ENCODE measurements at regions not wholly inside any gene's neighbourhood (a gene's known extent, or its start where the extent isn't known, plus 50 kb on each side); places are given as distances from the start of the nearest gene placed in this dataset.

- DNase-seq, result no peak
- no peak overlapping the region for H3K27ac Mint-ChIP-seq
- ATAC-seq (ENCODE audit: poor library complexity), result no peak
- Histone ChIP-seq H3K4me3 (ENCODE audit: low read length) (no peak overlapping the region), H3K36me3 (ENCODE audit: insufficient read depth, low read length) (no peaks in the 10 kb centered on the region), H3K9me3 (ENCODE audit: control insufficient read depth in 1 of 2, insufficient read depth in 1 of 2, low read length in 2 of 2) (no peaks in the 10 kb centered on the region), H3K4me1 (ENCODE audit: insufficient read depth, low read length) (no peaks in the 10 kb centered on the region), H3K27ac (ENCODE audit: low read depth in 1 of 2, low read length in 2 of 2) (no peak overlapping the region), H3K27me3 (ENCODE audit: control insufficient read depth in 1 of 2, insufficient read depth in 2 of 2, low read length in 2 of 2) (no peaks in the 10 kb centered on the region)
- no peak for TF ChIP-seq CTCF (IDR thresholded peaks at IDR 0.05)
- H3K4me1 Mint-ChIP-seq (ENCODE audit: low read depth), result no peaks in the 10 kb centered on the region
- no peaks in the 10 kb centered on the region for H3K36me3 Mint-ChIP-seq (ENCODE audit: low read depth)
- peaks cover 10% of the 10 kb centered on the region for H3K9me3 Mint-ChIP-seq
- CTCF ChIA-PET, result no interaction called here
- intact Hi-C loops (cut with DNase I, micrococcal nuclease), result no loop called here
- no peak overlapping the region for H3K4me3 Mint-ChIP-seq
- POLR2A ChIA-PET, result no interaction called here
- no peaks in the 10 kb centered on the region for H3K27me3 Mint-ChIP-seq
Measured at GRCh38 chr5:29414681-29415080, 1778.8 kb upstream of the CDH6 start.

- H3K36me3 ChIP-seq (ENCODE audit: insufficient read depth, low read length), result no peaks in the 10 kb centered on the region
- Mint-ChIP-seq H3K4me1 (ENCODE audit: low read depth) (no peaks in the 10 kb centered on the region), H3K9me3 (peaks cover 9% of the 10 kb centered on the region), H3K36me3 (ENCODE audit: low read depth) (no peaks in the 10 kb centered on the region), H3K27ac (no peak overlapping the region), H3K4me3 (no peak overlapping the region), H3K27me3 (no peaks in the 10 kb centered on the region)
- H3K9me3 ChIP-seq (ENCODE audit: control insufficient read depth in 1 of 2, insufficient read depth in 1 of 2, low read length in 2 of 2), result no peaks in the 10 kb centered on the region
- ChIA-PET CTCF (no interaction called here), POLR2A (no interaction called here)
- no peak for TF ChIP-seq CTCF (IDR thresholded peaks at IDR 0.05)
- H3K4me3 ChIP-seq (ENCODE audit: low read length), result no peak overlapping the region
- DNase-seq (no peak), ATAC-seq (ENCODE audit: poor library complexity) (no peak)
- no peak overlapping the region for H3K27ac ChIP-seq (ENCODE audit: low read depth in 1 of 2, low read length in 2 of 2)
- H3K27me3 ChIP-seq (ENCODE audit: control insufficient read depth in 1 of 2, insufficient read depth in 2 of 2, low read length in 2 of 2), result no peaks in the 10 kb centered on the region
- no peaks in the 10 kb centered on the region for H3K4me1 ChIP-seq (ENCODE audit: insufficient read depth, low read length)
- intact Hi-C loops (cut with DNase I, micrococcal nuclease), result no loop called here
Measured at GRCh38 chr5:29412979-29413378, 1780.5 kb upstream of the CDH6 start.

GRCh38 chr5:29402270-29402669 lies 1791.2 kb upstream of the CDH6 start:
- Mint-ChIP-seq H3K27me3 (no peaks in the 10 kb centered on the region), H3K9me3 (no peaks in the 10 kb centered on the region), H3K27ac (no peak overlapping the region), H3K36me3 (ENCODE audit: low read depth) (no peaks in the 10 kb centered on the region), H3K4me1 (ENCODE audit: low read depth) (no peaks in the 10 kb centered on the region), H3K4me3 (no peak overlapping the region)
- H3K27ac ChIP-seq (ENCODE audit: low read depth in 1 of 2, low read length in 2 of 2), result no peak overlapping the region
- no peak for DNase-seq
- no peak for TF ChIP-seq CTCF (IDR thresholded peaks at IDR 0.05)
- H3K27me3 ChIP-seq (ENCODE audit: control insufficient read depth in 1 of 2, insufficient read depth in 2 of 2, low read length in 2 of 2), result no peaks in the 10 kb centered on the region
- intact Hi-C loops (cut with DNase I, micrococcal nuclease), result no loop called here
- H3K4me3 ChIP-seq (ENCODE audit: low read length), result no peak overlapping the region
- ChIA-PET CTCF (no interaction called here), POLR2A (no interaction called here)
- peaks cover 0 to 7% of the 10 kb centered on the region in 2 experiments for H3K9me3 ChIP-seq (ENCODE audit: control insufficient read depth in 1 of 2, insufficient read depth in 1 of 2, low read length in 2 of 2)
- no peak for ATAC-seq (ENCODE audit: poor library complexity)
- H3K4me1 ChIP-seq (ENCODE audit: insufficient read depth, low read length), result no peaks in the 10 kb centered on the region
- no peaks in the 10 kb centered on the region for H3K36me3 ChIP-seq (ENCODE audit: insufficient read depth, low read length)

Measured in CD4-positive, alpha-beta T cell (primary cell).